K562 (cell line): ENCODE measurements at regions not wholly inside any gene's neighbourhood (a gene's known extent, or its start where the extent isn't known, plus 50 kb on each side); places are given as distances from the start of the nearest gene placed in this dataset.

Experiments used
- ATAC-seq: fragments of 200-7000 bp; cut with Tn5 transposase; 3 replicates; pipeline ENCODE4 v1.9.1; 2020; ENCODE audit warnings: moderate library complexity
- BruUV-seq: library from RNA; stranded (reverse); fragments of 400-500 nt; replicated peaks from 2 replicates; lab custom pipeline; 2021; lab: Mats Ljungman, UMichigan
- CTCF ChIA-PET: fragments of 300-600 bp; formaldehyde crosslinking; extraction: SDS; loops from one replicate; lab custom pipeline; 2021; ENCODE audit warnings: low intra/inter-chr PET ratio; lab: Yijun Ruan, JAX
- POLR2A ChIA-PET: fragments of 300-600, 350-650 bp; sonication (Branson Sonifier 250); formaldehyde crosslinking; extraction: SDS; loops from one replicate; lab custom pipeline; 2021; ENCODE audit warnings: antibody characterized with exemption, inconsistent platforms; lab: Yijun Ruan, JAX
- DNase-seq, 4 experiments: peaks; one replicate each; pipeline versions ENCODE4 v3.0.0 to v3.0.0-alpha.2; 2011 to 2018; ENCODE audit warnings: low spot score in 3 of 4, mixed read lengths in 3 of 4; ENCODE audit errors: extremely low read depth in 1 of 4
- FAIRE-seq: peaks from 2 replicates; lab custom pipeline; 2011; peaks lifted over from hg19 to GRCh38; lab: Jason Lieb, UNC
- H2AFZ ChIP-seq: 2 replicates; pipeline ENCODE4 v1.6.0; 2011; ENCODE audit warnings: low read depth, low read length, control low read depth, inconsistent platforms
- H3K27ac ChIP-seq: fragments of 200-600 bp; 3 replicates; pipeline ENCODE4 v1.8.0; 2011; ENCODE audit warnings: low read depth, mild to moderate bottlenecking, control low read depth, inconsistent platforms, low read length, moderate library complexity, mixed read lengths; ENCODE audit errors: extremely low read depth
- H3K27me3 ChIP-seq, 2 experiments: fragments of 300-600 bp in 1 of 2; 2 replicates in 1 of 2; 3 replicates in 1 of 2; pipeline versions ENCODE4 v1.6.0 to v1.8.0; 2011; ENCODE audit warnings: inconsistent platforms in 2 of 2, low read length in 2 of 2, mild to moderate bottlenecking in 1 of 2, mixed read lengths in 1 of 2, moderate library complexity in 1 of 2; ENCODE audit not compliant: control insufficient read depth in 2 of 2, insufficient read depth in 2 of 2
- H3K36me3 ChIP-seq: fragments of 300-600 bp; 3 replicates; pipeline ENCODE4 v1.8.0; 2011; ENCODE audit warnings: mild to moderate bottlenecking, low read length, inconsistent platforms; ENCODE audit not compliant: control insufficient read depth, insufficient read depth
- H3K4me1 ChIP-seq, 2 experiments: fragments of 200-600 bp in 1 of 2; replicated peaks in 1 of 2; 2 replicates in 1 of 2; 3 replicates in 1 of 2; pipeline versions ENCODE4 v1.5.1 to v1.8.0; 2011; ENCODE audit warnings: inconsistent platforms in 2 of 2, low read length in 2 of 2, mild to moderate bottlenecking in 1 of 2, mixed read lengths in 1 of 2, moderate library complexity in 1 of 2; ENCODE audit not compliant: control insufficient read depth in 2 of 2, insufficient read depth in 2 of 2
- H3K4me2 ChIP-seq: 2 replicates; pipeline ENCODE4 v1.6.1; 2011; ENCODE audit warnings: low read length, control low read depth, inconsistent platforms, mixed read lengths; ENCODE audit not compliant: insufficient read depth
- H3K4me3 ChIP-seq: fragments of 200-600 bp; sonication (generic), shearing (Covaris generic); 2 replicates; pipeline ENCODE4 v1.5.1; 2016; ENCODE audit warnings: control low read depth, inconsistent platforms
- H3K79me2 ChIP-seq: fragments of 200-600 bp; 3 replicates; pipeline ENCODE4 v1.8.0; 2011; ENCODE audit warnings: low read length, inconsistent platforms; ENCODE audit not compliant: control insufficient read depth, insufficient read depth
- H3K9ac ChIP-seq, 2 experiments: 2 replicates each; pipeline versions ENCODE4 v1.6.0 to v1.6.1; 2011; ENCODE audit warnings: low read depth in 2 of 2, low read length in 2 of 2, control low read depth in 1 of 2, inconsistent platforms in 1 of 2, mild to moderate bottlenecking in 1 of 2, mixed read lengths in 1 of 2; ENCODE audit not compliant: insufficient read depth in 1 of 2
- H3K9me1 ChIP-seq: one replicate; pipeline ENCODE4 v1.6.0; 2011; ENCODE audit warnings: inconsistent platforms, mild to moderate bottlenecking, low read length, moderate library complexity; ENCODE audit not compliant: control insufficient read depth, insufficient read depth
- H3K9me3 ChIP-seq: replicated peaks from 2 replicates; pipeline ENCODE4 v1.5.1; 2011; ENCODE audit warnings: low read depth, low read length, inconsistent platforms; ENCODE audit not compliant: control insufficient read depth, insufficient read depth
- H4K20me1 ChIP-seq: replicated peaks from 2 replicates; pipeline ENCODE4 v1.6.1; 2011; ENCODE audit warnings: low read length, inconsistent platforms, mixed read lengths; ENCODE audit not compliant: control insufficient read depth, insufficient read depth
- HNRNPLL ChIP-seq: fragments of 200-400 bp; formaldehyde crosslinking; IDR thresholded peaks from 2 replicates; pipeline ENCODE4 v1.6.1; 2017; ENCODE audit warnings: low read length, low read depth, mild to moderate bottlenecking; ENCODE audit not compliant: poor library complexity, severe bottlenecking
- L3MBTL2 ChIP-seq: fragments of 450-650 bp; IDR thresholded peaks from 2 replicates; pipeline ENCODE4 v1.6.1; 2016; ENCODE audit warnings: mild to moderate bottlenecking, moderate library complexity
- THRAP3 ChIP-seq: fragments of 450-650 bp; IDR thresholded peaks from 2 replicates; pipeline ENCODE4 v1.6.1; 2016; ENCODE audit warnings: mild to moderate bottlenecking, inconsistent platforms, borderline replicate concordance
- ZFP30 ChIP-seq: fragments of 250-450 bp; sonication (Bioruptor Pico); IDR thresholded peaks from 2 replicates; pipeline ENCODE4 v1.8.0; 2022; ENCODE audit warnings: moderate library complexity, mild to moderate bottlenecking, inconsistent platforms, borderline replicate concordance
- ZNF644 ChIP-seq: fragments of 200-800 bp; sonication (Bioruptor generic); IDR thresholded peaks from 2 replicates; pipeline ENCODE4 v1.6.1; 2016; ENCODE audit warnings: low read depth, missing genetic modification characterization, missing compliant biosample characterization
- WGBS: fragments of 100-300 bp; shearing (Covaris generic); methylation state at CpG from one replicate; pipeline ENCODE4 v1.1.6; 2016; ENCODE audit warnings: low coverage, mixed read lengths; ENCODE audit not compliant: insufficient coverage; ENCODE audit errors: missing lambda C conversion rate; 5-methylcytosine and 5-hydroxymethylcytosine counted together
- in situ Hi-C: fragments of 300-500 bp; cut with MboI; formaldehyde crosslinking; loops from 4 replicates; pipeline ENCODE4 v1.15.0; 2018; ENCODE audit warnings: inconsistent platforms, mixed read lengths
- intact Hi-C: fragments of 100-400 bp; cut with micrococcal nuclease; formaldehyde crosslinking; loops from 2 replicates; pipeline ENCODE4 v1.14.2; 2022
- TF ChIP-seq, protein P1 (sequence below): fragments of 250-450 bp; sonication (Bioruptor Pico); IDR thresholded peaks from 2 replicates; pipeline ENCODE4 v1.8.0; 2021; ENCODE audit warnings: moderate library complexity, mild to moderate bottlenecking, inconsistent platforms

DNA sequence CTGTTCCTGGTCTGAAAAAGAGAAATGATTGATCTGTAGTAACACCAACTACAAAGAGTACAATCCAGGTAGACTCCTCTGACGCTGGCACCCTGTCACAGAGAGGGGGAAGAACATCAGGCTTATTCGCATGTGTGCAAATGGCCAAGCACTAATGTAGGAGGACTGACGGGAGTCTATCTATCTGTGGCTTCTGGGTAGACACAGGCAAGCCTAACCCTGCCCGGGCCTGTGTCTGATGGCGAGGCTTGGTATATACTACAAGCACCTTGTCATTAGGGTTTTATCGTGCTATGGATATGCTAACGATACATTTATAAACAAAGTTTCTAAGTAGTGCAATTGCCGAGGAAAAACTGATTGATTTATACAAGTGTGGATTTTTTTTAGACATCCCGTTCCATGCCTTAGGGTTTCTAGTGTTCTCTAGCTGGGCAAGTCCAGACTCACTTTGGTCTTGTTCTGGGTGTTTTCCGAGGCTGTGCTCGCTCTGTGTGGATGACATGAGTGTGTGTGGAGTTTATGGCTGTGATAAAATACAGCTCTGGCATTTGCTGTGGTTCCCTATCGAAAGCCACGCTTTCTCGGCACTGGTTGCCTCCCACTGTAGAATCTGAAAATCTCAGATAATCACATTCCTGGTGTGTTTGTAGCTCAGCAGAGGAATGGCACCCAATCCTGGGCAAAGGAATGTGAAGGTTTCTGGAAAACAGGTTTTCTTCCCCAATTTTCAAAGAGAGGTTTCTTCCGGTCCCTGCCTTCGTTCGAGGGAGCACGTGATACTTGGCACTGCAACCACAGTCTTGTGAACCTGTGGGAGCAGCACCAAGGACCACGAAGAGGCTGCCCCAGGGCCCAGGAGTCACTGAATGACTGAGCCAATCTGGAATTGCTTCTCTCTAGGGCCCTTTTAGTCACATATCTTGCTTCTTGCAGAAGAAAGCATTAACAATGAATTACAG, 67.5 kb upstream of the EDN1 start:
- H3K4me1 ChIP-seq: no peaks in the 10 kb centered on the region
- H3K9me1 ChIP-seq: no peaks in the 10 kb centered on the region
- FAIRE-seq (no peak), ATAC-seq (peak; percentile 60; the same call in 2 of the 3 replicates), DNase-seq (no peak)
- H4K20me1 ChIP-seq: no peaks in the 10 kb centered on the region
- intact Hi-C loops: no loop called here
- H3K9me3 ChIP-seq: no peaks in the 10 kb centered on the region
- H2AFZ ChIP-seq: no peak overlapping the region
- no peak overlapping the region for H3K9ac ChIP-seq
- TF ChIP-seq ZFP30: no peak
- TF ChIP-seq, protein P1, sequence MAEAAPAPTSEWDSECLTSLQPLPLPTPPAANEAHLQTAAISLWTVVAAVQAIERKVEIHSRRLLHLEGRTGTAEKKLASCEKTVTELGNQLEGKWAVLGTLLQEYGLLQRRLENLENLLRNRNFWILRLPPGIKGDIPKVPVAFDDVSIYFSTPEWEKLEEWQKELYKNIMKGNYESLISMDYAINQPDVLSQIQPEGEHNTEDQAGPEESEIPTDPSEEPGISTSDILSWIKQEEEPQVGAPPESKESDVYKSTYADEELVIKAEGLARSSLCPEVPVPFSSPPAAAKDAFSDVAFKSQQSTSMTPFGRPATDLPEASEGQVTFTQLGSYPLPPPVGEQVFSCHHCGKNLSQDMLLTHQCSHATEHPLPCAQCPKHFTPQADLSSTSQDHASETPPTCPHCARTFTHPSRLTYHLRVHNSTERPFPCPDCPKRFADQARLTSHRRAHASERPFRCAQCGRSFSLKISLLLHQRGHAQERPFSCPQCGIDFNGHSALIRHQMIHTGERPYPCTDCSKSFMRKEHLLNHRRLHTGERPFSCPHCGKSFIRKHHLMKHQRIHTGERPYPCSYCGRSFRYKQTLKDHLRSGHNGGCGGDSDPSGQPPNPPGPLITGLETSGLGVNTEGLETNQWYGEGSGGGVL: no peak
- no peak for TF ChIP-seq ZNF644 (tag)
- no peak for TF ChIP-seq THRAP3
- TF ChIP-seq HNRNPLL: no peak
- TF ChIP-seq L3MBTL2: 0 out of 2 replicates have a peak, but pooled peaks have one; percentile 23
- peaks cover 33 to 48% of the 10 kb centered on the region in 2 experiments for H3K27me3 ChIP-seq
- no TSS peak for BruUV-seq
- H3K79me2 ChIP-seq: no peaks in the 10 kb centered on the region
- in situ Hi-C loops: no loop called here
- CTCF ChIA-PET: no interaction called here
- no peaks in the 10 kb centered on the region for H3K36me3 ChIP-seq
- H3K27ac ChIP-seq: no peak overlapping the region
- 4% methylated on average over 19 of the region's 19 CpGs for WGBS
- POLR2A ChIA-PET: no interaction called here
- no peak overlapping the region for H3K4me3 ChIP-seq
- H3K4me2 ChIP-seq: no peak overlapping the region
